Panc1 (cell line): ENCODE measurements at regions not wholly inside any gene's neighbourhood (a gene's known extent, or its start where the extent isn't known, plus 50 kb on each side); places are given as distances from the start of the nearest gene placed in this dataset.

Experiments
- ATAC-seq: fragments of 200-7000 bp; cut with Tn5 transposase; 2 replicates; pipeline ENCODE4 v1.9.1; 2020; ENCODE audit warnings: mild to moderate bottlenecking, moderate library complexity
- BruUV-seq: library from RNA; stranded (reverse); fragments of 400-500 nt; replicated peaks from 2 replicates; lab custom pipeline; 2021; lab: Mats Ljungman, UMichigan
- CTCF ChIA-PET: fragments of 300-600 bp; sonication (Branson Sonifier 250); formaldehyde crosslinking; loops from one replicate; lab custom pipeline; 2022; ENCODE audit warnings: antibody characterized with exemption; lab: Charles Lee
- POLR2A ChIA-PET: fragments of 300-600 bp; sonication (Branson Sonifier 250); formaldehyde crosslinking; loops from one replicate; lab custom pipeline; 2022; ENCODE audit warnings: antibody characterized with exemption; lab: Charles Lee
- DNase-seq: peaks from one replicate; pipeline ENCODE4 v3.0.0-alpha.2; 2010; ENCODE audit warnings: low read depth, low spot score
- H3K27ac ChIP-seq: 2 replicates; pipeline ENCODE4 v1.5.1; 2011; ENCODE audit warnings: mild to moderate bottlenecking, low read length, inconsistent platforms
- H3K27me3 ChIP-seq: fragments of 200-500 bp; sonication (Bioruptor generic); 2 replicates; pipeline ENCODE4 v1.6.0; 2014; ENCODE audit warnings: low read length, inconsistent platforms; ENCODE audit not compliant: control insufficient read depth, insufficient read depth
- H3K36me3 ChIP-seq: fragments of 200-500 bp; sonication (Bioruptor generic); 2 replicates; pipeline ENCODE4 v1.5.1; 2014; ENCODE audit warnings: inconsistent platforms, mild to moderate bottlenecking, low read length, moderate library complexity; ENCODE audit not compliant: control insufficient read depth, insufficient read depth
- H3K4me1 ChIP-seq: 2 replicates; pipeline ENCODE4 v1.5.1; 2011; ENCODE audit warnings: inconsistent platforms, mild to moderate bottlenecking, low read length, moderate library complexity; ENCODE audit not compliant: control insufficient read depth, insufficient read depth
- H3K4me3 ChIP-seq, 2 experiments: 2 replicates each; pipeline ENCODE4 v1.5.1; 2011 to 2012; ENCODE audit warnings: low read depth in 2 of 2, low read length in 2 of 2, mild to moderate bottlenecking in 2 of 2, inconsistent platforms in 1 of 2, moderate library complexity in 1 of 2
- H3K9me3 ChIP-seq: fragments of 200-500 bp; sonication (Bioruptor generic); 2 replicates; pipeline ENCODE4 v1.5.1; 2014; ENCODE audit warnings: low read depth, mild to moderate bottlenecking, inconsistent platforms, low read length, moderate library complexity; ENCODE audit not compliant: control insufficient read depth, insufficient read depth
- CTCF ChIP-seq: fragments of 450-650 bp; IDR thresholded peaks from 2 replicates; pipeline ENCODE4 v1.5.1; 2017; ENCODE audit warnings: mild to moderate bottlenecking
- POLR2AphosphoS5 ChIP-seq: IDR thresholded peaks from 2 replicates; pipeline ENCODE4 v1.6.1; 2012; ENCODE audit warnings: mild to moderate bottlenecking, low read depth, low read length, moderate library complexity
- REST ChIP-seq, 2 experiments: IDR thresholded peaks; 2 replicates each; pipeline ENCODE4 v1.6.1; 2011 to 2012; ENCODE audit warnings: low read depth in 2 of 2, control low read depth in 1 of 2, low read length in 1 of 2, mild to moderate bottlenecking in 1 of 2, moderate library complexity in 1 of 2; ENCODE audit not compliant: insufficient read depth in 1 of 2
- SIN3A ChIP-seq: IDR thresholded peaks from 2 replicates; pipeline ENCODE4 v1.6.1; 2012; ENCODE audit warnings: low read depth, mild to moderate bottlenecking, low read length, moderate library complexity, borderline replicate concordance; ENCODE audit not compliant: insufficient read depth
- TCF7L2 ChIP-seq: IDR thresholded peaks from 2 replicates; pipeline ENCODE4 v1.6.1; 2011; ENCODE audit warnings: mild to moderate bottlenecking, low read depth, low read length, inconsistent platforms
- in situ Hi-C: cut with HindIII; loops from 2 replicates; pipeline ENCODE4 v1.10.0; 2016; ENCODE audit warnings: low sequenced_read_pairs, low pct_unique_long_range_greater_than_20kb
- intact Hi-C: fragments of 100-400 bp; cut with micrococcal nuclease; formaldehyde crosslinking; loops from one replicate; pipeline ENCODE4 v1.10.0; 2022; ENCODE audit not compliant: unreplicated experiment

GRCh38 chr7:125427676-125428075 lies 498.1 kb upstream of the POT1 start:
- intact Hi-C loops: no loop called here
- BruUV-seq: no TSS peak

GRCh38 chr7:125425506-125425905 lies 495.9 kb upstream of the POT1 start:
- Histone ChIP-seq H3K9me3 (no peaks in the 10 kb centered on the region), H3K4me1 (no peaks in the 10 kb centered on the region), H3K27me3 (no peaks in the 10 kb centered on the region), H3K4me3 (no peak overlapping the region), H3K27ac (no peak overlapping the region), H3K36me3 (no peaks in the 10 kb centered on the region)
- BruUV-seq: no TSS peak
- TF ChIP-seq TCF7L2: no peak
- no peak for TF ChIP-seq CTCF
- TF ChIP-seq REST (IDR thresholded peaks at IDR 0.05; ENCODE audit: insufficient read depth in 1 of 2, low read depth in 2 of 2, low read length in 1 of 2): no peak
- no peak for TF ChIP-seq SIN3A
- TF ChIP-seq POLR2AphosphoS5: no peak
- ChIA-PET POLR2A (no interaction called here), CTCF (no interaction called here)
- ATAC-seq (no peak), DNase-seq (no peak)
- in situ Hi-C loops: no loop called here
- intact Hi-C loops: no loop called here

More at GRCh38 chr7:125427676-125428075, 498.1 kb upstream of the POT1 start:
- DNase-seq: no peak
- Histone ChIP-seq H3K36me3 (no peaks in the 10 kb centered on the region; the same call in 1 of the 2 replicates), H3K9me3 (no peaks in the 10 kb centered on the region), H3K4me3 (no peak overlapping the region), H3K4me1 (no peaks in the 10 kb centered on the region), H3K27ac (no peak overlapping the region), H3K27me3 (no peaks in the 10 kb centered on the region)
- no peak for ATAC-seq
- ChIA-PET POLR2A (no interaction called here), CTCF (no interaction called here)
- TF ChIP-seq SIN3A: no peak
- TF ChIP-seq CTCF: no peak
- TF ChIP-seq POLR2AphosphoS5: no peak
- in situ Hi-C loops: no loop called here
